Panc1 (cell line): ENCODE measurements at regions not wholly inside any gene's neighbourhood (a gene's known extent, or its start where the extent isn't known, plus 50 kb on each side); places are given as distances from the start of the nearest gene placed in this dataset.
"Not testable (repeated sequence)": the region's sequence is repeated elsewhere in the genome, so short reads cannot be mapped to it uniquely, and the experiment has no call there.

Experiments used
- ATAC-seq: fragments of 200-7000 bp; cut with Tn5 transposase; 2 replicates; pipeline ENCODE4 v1.9.1; 2020; ENCODE audit warnings: mild to moderate bottlenecking, moderate library complexity
- BruUV-seq: library from RNA; stranded (reverse); fragments of 400-500 nt; replicated peaks from 2 replicates; lab custom pipeline; 2021; lab: Mats Ljungman, UMichigan
- CTCF ChIA-PET: fragments of 300-600 bp; sonication (Branson Sonifier 250); formaldehyde crosslinking; loops from one replicate; lab custom pipeline; 2022; ENCODE audit warnings: antibody characterized with exemption; lab: Charles Lee
- POLR2A ChIA-PET: fragments of 300-600 bp; sonication (Branson Sonifier 250); formaldehyde crosslinking; loops from one replicate; lab custom pipeline; 2022; ENCODE audit warnings: antibody characterized with exemption; lab: Charles Lee
- DNase-seq: peaks from one replicate; pipeline ENCODE4 v3.0.0-alpha.2; 2010; ENCODE audit warnings: low read depth, low spot score
- H3K27ac ChIP-seq: 2 replicates; pipeline ENCODE4 v1.5.1; 2011; ENCODE audit warnings: mild to moderate bottlenecking, low read length, inconsistent platforms
- H3K27me3 ChIP-seq: fragments of 200-500 bp; sonication (Bioruptor generic); 2 replicates; pipeline ENCODE4 v1.6.0; 2014; ENCODE audit warnings: low read length, inconsistent platforms; ENCODE audit not compliant: control insufficient read depth, insufficient read depth
- H3K36me3 ChIP-seq: fragments of 200-500 bp; sonication (Bioruptor generic); 2 replicates; pipeline ENCODE4 v1.5.1; 2014; ENCODE audit warnings: inconsistent platforms, mild to moderate bottlenecking, low read length, moderate library complexity; ENCODE audit not compliant: control insufficient read depth, insufficient read depth
- H3K4me1 ChIP-seq: 2 replicates; pipeline ENCODE4 v1.5.1; 2011; ENCODE audit warnings: inconsistent platforms, mild to moderate bottlenecking, low read length, moderate library complexity; ENCODE audit not compliant: control insufficient read depth, insufficient read depth
- H3K4me3 ChIP-seq, 2 experiments: 2 replicates each; pipeline ENCODE4 v1.5.1; 2011 to 2012; ENCODE audit warnings: low read depth in 2 of 2, low read length in 2 of 2, mild to moderate bottlenecking in 2 of 2, inconsistent platforms in 1 of 2, moderate library complexity in 1 of 2
- H3K9me3 ChIP-seq: fragments of 200-500 bp; sonication (Bioruptor generic); 2 replicates; pipeline ENCODE4 v1.5.1; 2014; ENCODE audit warnings: low read depth, mild to moderate bottlenecking, inconsistent platforms, low read length, moderate library complexity; ENCODE audit not compliant: control insufficient read depth, insufficient read depth
- POLR2AphosphoS5 ChIP-seq: IDR thresholded peaks from 2 replicates; pipeline ENCODE4 v1.6.1; 2012; ENCODE audit warnings: mild to moderate bottlenecking, low read depth, low read length, moderate library complexity
- SIN3A ChIP-seq: IDR thresholded peaks from 2 replicates; pipeline ENCODE4 v1.6.1; 2012; ENCODE audit warnings: low read depth, mild to moderate bottlenecking, low read length, moderate library complexity, borderline replicate concordance; ENCODE audit not compliant: insufficient read depth
- TCF7L2 ChIP-seq: IDR thresholded peaks from 2 replicates; pipeline ENCODE4 v1.6.1; 2011; ENCODE audit warnings: mild to moderate bottlenecking, low read depth, low read length, inconsistent platforms
- in situ Hi-C: cut with HindIII; loops from 2 replicates; pipeline ENCODE4 v1.10.0; 2016; ENCODE audit warnings: low sequenced_read_pairs, low pct_unique_long_range_greater_than_20kb
- intact Hi-C: fragments of 100-400 bp; cut with micrococcal nuclease; formaldehyde crosslinking; loops from one replicate; pipeline ENCODE4 v1.10.0; 2022; ENCODE audit not compliant: unreplicated experiment
- TF ChIP-seq, protein P1 (sequence below): fragments of 450-650 bp; IDR thresholded peaks from 2 replicates; pipeline ENCODE4 v1.5.1; 2017; ENCODE audit warnings: mild to moderate bottlenecking
- TF ChIP-seq, protein P2 (sequence below), 2 experiments: IDR thresholded peaks; 2 replicates each; pipeline ENCODE4 v1.6.1; 2011 to 2012; ENCODE audit warnings: low read depth in 2 of 2, control low read depth in 1 of 2, low read length in 1 of 2, mild to moderate bottlenecking in 1 of 2, moderate library complexity in 1 of 2; ENCODE audit not compliant: insufficient read depth in 1 of 2

DNA sequence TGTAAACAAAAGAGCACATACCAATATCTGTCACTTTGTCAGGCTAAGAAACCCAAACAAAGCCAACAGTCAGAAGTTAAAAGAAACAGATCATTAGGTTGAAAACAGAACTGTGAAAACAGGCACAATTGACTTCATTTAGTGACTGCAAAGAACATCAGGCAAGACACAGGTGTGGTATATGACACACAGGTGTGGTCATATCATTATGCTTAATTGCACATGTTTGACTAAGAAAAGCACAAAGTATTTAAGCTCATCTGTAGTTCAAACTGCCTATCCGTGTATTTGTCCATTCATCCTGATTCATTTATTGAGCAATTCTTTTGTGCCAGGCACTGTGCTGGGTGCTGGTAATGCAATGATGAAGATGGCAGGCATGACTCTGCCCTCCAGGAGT, 150.7 kb downstream of the DEFB131A start:
- H3K27me3 ChIP-seq = no peaks in the 10 kb centered on the region
- intact Hi-C loops = no loop called here
- no peaks in the 10 kb centered on the region for H3K9me3 ChIP-seq
- CTCF ChIA-PET = no interaction called here
- TF ChIP-seq TCF7L2 (no peak), SIN3A (no peak), POLR2AphosphoS5 (no peak)
- TF ChIP-seq, protein P1, sequence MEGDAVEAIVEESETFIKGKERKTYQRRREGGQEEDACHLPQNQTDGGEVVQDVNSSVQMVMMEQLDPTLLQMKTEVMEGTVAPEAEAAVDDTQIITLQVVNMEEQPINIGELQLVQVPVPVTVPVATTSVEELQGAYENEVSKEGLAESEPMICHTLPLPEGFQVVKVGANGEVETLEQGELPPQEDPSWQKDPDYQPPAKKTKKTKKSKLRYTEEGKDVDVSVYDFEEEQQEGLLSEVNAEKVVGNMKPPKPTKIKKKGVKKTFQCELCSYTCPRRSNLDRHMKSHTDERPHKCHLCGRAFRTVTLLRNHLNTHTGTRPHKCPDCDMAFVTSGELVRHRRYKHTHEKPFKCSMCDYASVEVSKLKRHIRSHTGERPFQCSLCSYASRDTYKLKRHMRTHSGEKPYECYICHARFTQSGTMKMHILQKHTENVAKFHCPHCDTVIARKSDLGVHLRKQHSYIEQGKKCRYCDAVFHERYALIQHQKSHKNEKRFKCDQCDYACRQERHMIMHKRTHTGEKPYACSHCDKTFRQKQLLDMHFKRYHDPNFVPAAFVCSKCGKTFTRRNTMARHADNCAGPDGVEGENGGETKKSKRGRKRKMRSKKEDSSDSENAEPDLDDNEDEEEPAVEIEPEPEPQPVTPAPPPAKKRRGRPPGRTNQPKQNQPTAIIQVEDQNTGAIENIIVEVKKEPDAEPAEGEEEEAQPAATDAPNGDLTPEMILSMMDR = no peak
- TF ChIP-seq, protein P2, sequence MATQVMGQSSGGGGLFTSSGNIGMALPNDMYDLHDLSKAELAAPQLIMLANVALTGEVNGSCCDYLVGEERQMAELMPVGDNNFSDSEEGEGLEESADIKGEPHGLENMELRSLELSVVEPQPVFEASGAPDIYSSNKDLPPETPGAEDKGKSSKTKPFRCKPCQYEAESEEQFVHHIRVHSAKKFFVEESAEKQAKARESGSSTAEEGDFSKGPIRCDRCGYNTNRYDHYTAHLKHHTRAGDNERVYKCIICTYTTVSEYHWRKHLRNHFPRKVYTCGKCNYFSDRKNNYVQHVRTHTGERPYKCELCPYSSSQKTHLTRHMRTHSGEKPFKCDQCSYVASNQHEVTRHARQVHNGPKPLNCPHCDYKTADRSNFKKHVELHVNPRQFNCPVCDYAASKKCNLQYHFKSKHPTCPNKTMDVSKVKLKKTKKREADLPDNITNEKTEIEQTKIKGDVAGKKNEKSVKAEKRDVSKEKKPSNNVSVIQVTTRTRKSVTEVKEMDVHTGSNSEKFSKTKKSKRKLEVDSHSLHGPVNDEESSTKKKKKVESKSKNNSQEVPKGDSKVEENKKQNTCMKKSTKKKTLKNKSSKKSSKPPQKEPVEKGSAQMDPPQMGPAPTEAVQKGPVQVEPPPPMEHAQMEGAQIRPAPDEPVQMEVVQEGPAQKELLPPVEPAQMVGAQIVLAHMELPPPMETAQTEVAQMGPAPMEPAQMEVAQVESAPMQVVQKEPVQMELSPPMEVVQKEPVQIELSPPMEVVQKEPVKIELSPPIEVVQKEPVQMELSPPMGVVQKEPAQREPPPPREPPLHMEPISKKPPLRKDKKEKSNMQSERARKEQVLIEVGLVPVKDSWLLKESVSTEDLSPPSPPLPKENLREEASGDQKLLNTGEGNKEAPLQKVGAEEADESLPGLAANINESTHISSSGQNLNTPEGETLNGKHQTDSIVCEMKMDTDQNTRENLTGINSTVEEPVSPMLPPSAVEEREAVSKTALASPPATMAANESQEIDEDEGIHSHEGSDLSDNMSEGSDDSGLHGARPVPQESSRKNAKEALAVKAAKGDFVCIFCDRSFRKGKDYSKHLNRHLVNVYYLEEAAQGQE (IDR thresholded peaks at IDR 0.05; ENCODE audit: insufficient read depth in 1 of 2, low read depth in 2 of 2, low read length in 1 of 2) = no peak
- no peak overlapping the region for H3K4me3 ChIP-seq
- H3K4me1 ChIP-seq = no peaks in the 10 kb centered on the region
- ATAC-seq (no peak), DNase-seq (no peak)
- no peaks in the 10 kb centered on the region for H3K36me3 ChIP-seq
- BruUV-seq = no TSS peak
- H3K27ac ChIP-seq = no peak overlapping the region
- in situ Hi-C loops = no loop called here
- POLR2A ChIA-PET = no interaction called here

DNA sequence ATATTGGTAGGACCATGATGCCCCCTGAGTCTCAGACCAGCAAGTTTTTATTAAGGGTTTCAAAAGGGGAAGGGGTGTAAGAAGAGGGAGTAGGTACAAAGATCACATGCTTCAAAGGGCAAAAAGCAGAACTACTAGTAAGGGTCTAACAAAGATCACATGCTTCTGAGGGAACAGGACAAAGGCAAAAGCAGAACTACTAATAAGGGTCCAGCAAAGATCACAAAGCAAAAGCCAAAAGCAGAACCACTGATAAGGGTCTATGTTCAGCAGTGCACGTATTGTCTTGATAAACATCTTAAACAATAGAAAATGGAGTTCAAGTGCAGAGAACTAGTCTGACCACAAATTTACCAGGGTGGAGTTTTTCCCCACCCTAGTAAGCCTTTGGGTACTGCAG, 151.3 kb downstream of the DEFB131A start:
- DNase-seq, H3K27ac ChIP-seq, POLR2A ChIA-PET, H3K9me3 ChIP-seq, ATAC-seq, H3K27me3 ChIP-seq, in situ Hi-C loops, H3K4me3 ChIP-seq, H3K36me3 ChIP-seq, CTCF ChIA-PET, H3K4me1 ChIP-seq, intact Hi-C loops, BruUV-seq: not testable (repeated sequence)

DNA sequence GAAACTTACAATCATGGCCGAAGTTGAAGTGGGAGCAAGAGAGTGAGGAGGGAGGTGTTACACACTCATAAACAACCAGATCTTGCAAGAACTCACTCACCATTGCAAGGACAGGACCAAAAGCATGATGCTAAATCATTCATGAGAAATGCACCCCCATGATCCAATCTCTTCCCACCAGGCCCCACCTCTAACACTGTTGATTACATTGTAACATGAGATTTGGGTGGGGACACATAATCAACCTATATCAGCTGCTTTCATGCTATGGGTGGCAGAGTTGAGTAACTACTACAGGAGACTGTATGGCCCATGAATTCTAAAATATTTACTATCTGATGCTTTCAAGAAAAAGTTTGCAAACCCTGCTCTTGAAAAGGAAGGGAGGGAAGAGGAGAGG, 155.1 kb downstream of the DEFB131A start:
- no peak overlapping the region for H3K27ac ChIP-seq
- intact Hi-C loops (no loop called here), in situ Hi-C loops (no loop called here)
- no peaks in the 10 kb centered on the region for H3K27me3 ChIP-seq
- H3K9me3 ChIP-seq = no peaks in the 10 kb centered on the region
- BruUV-seq = no TSS peak
- H3K4me3 ChIP-seq = no peak overlapping the region
- TF ChIP-seq, protein P1 = no peak
- TF ChIP-seq POLR2AphosphoS5 = no peak
- TF ChIP-seq, protein P2 (IDR thresholded peaks at IDR 0.05; ENCODE audit: insufficient read depth in 1 of 2, low read depth in 2 of 2, low read length in 1 of 2) = no peak
- TF ChIP-seq SIN3A = no peak
- TF ChIP-seq TCF7L2 = no peak
- DNase-seq (no peak), ATAC-seq (no peak)
- H3K4me1 ChIP-seq = no peaks in the 10 kb centered on the region
- H3K36me3 ChIP-seq = no peaks in the 10 kb centered on the region
- ChIA-PET POLR2A (no interaction called here), CTCF (no interaction called here)
